SU-DHL-6 (cell line): ENCODE measurements at regions not wholly inside any gene's neighbourhood (a gene's known extent, or its start where the extent isn't known, plus 50 kb on each side); places are given as distances from the start of the nearest gene placed in this dataset.

ENCODE experiments used
- EZH2phosphoT487 ChIP-seq: fragments of 200-600 bp; sonication (generic), shearing (Covaris generic); conservative IDR thresholded peaks from 2 replicates; pipeline ENCODE4 v1.6.1; 2018; ENCODE audit warnings: mild to moderate bottlenecking, antibody characterized with exemption, low read length, moderate library complexity, mixed read lengths
- TF ChIP-seq, protein P1 (sequence below): fragments of 200-600 bp; sonication (generic); IDR thresholded peaks from one replicate; pipeline ENCODE4 v1.5.1; 2017; ENCODE audit warnings: antibody characterized with exemption, mild to moderate bottlenecking, low read length, moderate library complexity; ENCODE audit not compliant: insufficient read depth, poor library complexity, severe bottlenecking

DNA sequence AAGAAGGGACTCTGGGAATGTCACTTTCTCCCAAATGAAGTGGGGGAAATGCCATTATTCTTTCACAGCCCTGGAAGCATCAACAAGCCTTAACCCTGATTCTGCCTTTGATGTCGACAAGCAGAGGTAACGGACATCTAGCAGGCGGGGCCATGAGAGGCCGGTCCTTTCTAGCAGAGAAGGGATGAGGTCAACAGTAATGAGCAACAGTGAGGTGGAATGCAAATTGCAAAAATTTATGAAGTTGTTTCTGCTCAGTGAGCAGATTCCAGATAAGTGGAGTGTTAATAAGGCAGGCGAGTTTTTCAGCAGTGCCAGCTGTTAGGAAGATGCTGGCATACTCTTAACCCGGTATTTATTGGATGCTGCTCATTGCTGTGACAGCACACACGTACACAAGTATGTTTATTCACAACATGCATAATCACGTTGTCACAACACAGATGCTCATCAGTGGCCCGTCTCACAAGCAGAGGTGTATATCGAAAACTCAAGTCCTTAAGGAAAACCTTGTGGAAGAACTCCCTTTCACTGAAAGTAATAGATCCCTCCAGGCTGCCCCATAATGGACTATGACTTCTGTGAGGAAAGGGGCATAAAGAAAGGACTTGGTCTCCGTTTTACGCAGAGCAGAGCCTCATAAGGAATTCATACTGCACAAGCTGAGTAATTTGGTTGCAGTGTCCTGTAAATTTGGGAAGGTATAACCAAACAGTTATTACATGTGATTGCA, 329.0 kb downstream of the IGSF11 start:
- TF ChIP-seq, protein P1, sequence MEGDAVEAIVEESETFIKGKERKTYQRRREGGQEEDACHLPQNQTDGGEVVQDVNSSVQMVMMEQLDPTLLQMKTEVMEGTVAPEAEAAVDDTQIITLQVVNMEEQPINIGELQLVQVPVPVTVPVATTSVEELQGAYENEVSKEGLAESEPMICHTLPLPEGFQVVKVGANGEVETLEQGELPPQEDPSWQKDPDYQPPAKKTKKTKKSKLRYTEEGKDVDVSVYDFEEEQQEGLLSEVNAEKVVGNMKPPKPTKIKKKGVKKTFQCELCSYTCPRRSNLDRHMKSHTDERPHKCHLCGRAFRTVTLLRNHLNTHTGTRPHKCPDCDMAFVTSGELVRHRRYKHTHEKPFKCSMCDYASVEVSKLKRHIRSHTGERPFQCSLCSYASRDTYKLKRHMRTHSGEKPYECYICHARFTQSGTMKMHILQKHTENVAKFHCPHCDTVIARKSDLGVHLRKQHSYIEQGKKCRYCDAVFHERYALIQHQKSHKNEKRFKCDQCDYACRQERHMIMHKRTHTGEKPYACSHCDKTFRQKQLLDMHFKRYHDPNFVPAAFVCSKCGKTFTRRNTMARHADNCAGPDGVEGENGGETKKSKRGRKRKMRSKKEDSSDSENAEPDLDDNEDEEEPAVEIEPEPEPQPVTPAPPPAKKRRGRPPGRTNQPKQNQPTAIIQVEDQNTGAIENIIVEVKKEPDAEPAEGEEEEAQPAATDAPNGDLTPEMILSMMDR, result no peak
- TF ChIP-seq EZH2phosphoT487, result no peak
